GM19455 (cell line): ENCODE measurements at regions not wholly inside any gene's neighbourhood (a gene's known extent, or its start where the extent isn't known, plus 50 kb on each side); places are given as distances from the start of the nearest gene placed in this dataset.

ENCODE experiments used
- ATAC-seq: cut with Tn5 transposase; IDR thresholded peaks from one replicate; pipeline ENCODE4 v1.9.1; 2021; ENCODE audit not compliant: unreplicated experiment

DNA sequence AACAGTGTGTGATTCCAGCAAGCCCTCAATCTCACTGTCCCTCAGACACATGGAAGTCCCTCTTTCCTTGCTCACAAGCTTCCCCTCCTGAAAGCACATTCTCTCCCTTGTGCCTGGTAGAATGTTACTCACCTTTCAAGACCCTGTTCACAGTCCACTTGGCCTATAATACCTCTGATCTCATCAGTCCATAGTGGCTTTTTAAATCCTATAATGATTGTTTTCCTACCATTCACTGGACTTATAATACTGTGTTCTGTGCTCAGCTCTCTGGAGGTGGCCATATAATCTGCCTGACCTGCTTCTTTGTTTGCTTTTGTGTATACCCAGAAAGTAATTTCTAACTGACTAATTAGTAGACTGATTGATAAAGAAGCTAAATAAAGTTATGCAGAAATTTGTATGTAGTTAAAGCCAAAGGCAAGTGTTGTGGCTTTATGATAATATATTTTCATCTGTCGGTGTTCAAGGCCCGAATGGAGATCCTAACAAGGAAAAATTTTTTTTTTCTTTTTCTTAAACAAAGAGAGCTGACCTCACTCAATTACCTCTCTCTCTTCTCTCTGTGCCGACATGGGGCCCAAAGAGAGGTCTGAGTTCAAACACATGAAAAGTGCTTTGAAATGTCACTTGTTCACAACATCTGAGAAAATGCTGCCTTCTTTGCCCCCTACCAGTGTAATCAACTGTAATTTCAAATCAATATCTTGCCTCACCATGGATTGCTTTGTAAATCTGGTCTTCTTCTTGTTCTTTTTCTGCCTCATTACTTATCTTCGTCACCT lies 1033.0 kb upstream of the PIK3C3 start:
- ATAC-seq: no peak

GRCh38 chr18:40917056-40917455 lies 1038.0 kb upstream of the PIK3C3 start:
- ATAC-seq: no peak

DNA sequence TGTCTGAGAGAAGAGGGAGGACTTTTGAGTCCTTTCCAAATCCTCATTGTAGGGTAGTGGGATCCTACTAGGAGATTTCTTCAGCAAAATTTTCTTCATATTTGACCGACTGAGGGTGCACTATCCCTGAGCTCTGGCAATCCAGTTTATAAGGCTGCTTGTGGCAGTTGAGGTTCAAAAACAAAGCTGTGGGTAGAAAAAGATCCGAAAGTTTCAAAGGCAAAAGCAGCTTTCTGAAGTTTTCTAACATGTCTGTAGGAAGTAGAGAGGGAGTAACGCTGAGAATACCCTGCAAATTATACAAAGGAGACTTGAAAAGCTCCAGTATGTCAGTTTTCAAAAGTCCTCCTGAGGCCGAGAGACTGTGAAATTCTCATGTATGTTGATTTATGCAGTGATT lies 1039.3 kb upstream of the PIK3C3 start:
- ATAC-seq: no peak

GRCh38 chr18:40911582-40912254 lies 1043.3 kb upstream of the PIK3C3 start:
- no peak for ATAC-seq

- ATAC-seq: no peak
Observed at GRCh38 chr18:40911041-40911440, 1044.0 kb upstream of the PIK3C3 start.

DNA sequence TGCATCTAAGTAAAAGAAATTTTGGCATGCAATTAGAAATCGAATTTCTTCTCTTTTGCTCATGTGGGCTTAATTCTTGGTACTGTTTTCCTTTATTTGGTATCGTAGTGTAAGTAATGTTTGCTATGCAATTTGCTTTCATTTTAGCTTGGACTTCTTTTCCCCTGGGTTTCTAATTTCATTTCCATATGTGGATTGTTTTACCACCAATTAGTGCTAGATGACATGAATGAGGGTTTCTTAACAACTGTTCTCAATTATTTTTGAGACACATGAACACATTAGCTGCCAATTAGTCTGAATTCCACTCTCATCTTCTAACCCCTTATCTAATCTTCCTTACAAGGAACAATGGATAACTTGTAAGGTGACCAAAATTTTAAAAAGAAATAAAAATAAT lies 1047.2 kb upstream of the PIK3C3 start:
- ATAC-seq: no peak

- no peak for ATAC-seq
Observed at GRCh38 chr18:40904295-40904694, 1050.7 kb upstream of the PIK3C3 start.

DNA sequence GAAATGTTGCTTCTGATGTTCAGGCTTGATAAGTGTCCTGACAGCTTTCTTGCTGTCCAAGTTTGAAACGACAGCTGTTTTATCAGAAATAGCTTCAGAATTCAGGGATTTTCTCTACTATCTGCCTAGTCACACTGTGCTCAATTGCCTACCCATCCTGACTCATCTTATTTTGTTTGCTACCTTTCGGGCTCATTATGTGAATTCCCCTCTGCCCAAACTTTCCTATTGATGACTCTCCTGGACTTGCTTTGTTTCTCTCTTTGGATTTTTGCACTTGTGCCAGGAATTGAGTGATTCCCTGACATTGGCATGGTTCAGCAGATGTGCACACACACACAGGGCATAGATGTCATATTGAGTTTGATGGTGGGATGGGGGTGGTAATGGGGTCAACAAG lies 1052.6 kb upstream of the PIK3C3 start:
- no peak for ATAC-seq

GRCh38 chr18:40897884-40898283 lies 1057.2 kb upstream of the PIK3C3 start:
- no peak for ATAC-seq

DNA sequence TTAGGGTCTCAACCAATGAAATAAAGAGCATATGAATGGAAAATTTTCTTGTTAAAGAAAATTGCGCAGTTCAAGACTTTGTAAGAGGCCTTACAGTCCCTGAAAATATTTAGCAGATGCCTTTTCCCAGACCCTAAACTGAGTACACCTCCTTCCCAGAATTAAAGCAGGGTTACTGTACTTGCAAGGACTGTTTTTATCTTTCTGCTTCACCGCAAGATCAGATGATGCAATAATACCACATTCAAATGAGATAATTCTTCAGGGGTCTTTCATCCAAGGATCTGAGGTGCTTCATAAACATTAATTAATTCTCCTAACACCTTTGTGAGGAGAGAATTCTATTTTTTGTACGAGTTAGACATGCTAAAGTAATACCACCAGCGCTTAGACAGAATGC lies 1071.8 kb upstream of the PIK3C3 start:
- no peak for ATAC-seq

DNA sequence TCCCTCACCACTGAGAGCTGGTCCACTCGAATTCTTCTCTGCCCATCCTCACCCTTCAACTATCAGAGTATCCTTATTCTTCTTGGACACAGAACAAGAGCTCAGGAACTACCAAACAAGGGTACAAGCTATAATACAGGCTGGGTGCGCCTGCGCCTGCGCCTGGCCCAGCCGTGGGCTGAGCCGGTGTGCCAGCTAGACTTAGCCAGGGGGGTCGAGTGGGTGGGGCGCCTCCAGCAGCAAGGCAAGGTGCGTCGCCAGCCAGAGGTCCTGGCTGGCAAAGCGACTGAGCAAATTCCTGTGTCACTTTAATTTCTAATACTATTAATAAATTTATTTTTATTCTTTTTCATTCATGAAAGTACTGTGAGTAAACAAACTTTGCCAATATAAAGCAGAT lies 1072.6 kb upstream of the PIK3C3 start:
- no peak for ATAC-seq

DNA sequence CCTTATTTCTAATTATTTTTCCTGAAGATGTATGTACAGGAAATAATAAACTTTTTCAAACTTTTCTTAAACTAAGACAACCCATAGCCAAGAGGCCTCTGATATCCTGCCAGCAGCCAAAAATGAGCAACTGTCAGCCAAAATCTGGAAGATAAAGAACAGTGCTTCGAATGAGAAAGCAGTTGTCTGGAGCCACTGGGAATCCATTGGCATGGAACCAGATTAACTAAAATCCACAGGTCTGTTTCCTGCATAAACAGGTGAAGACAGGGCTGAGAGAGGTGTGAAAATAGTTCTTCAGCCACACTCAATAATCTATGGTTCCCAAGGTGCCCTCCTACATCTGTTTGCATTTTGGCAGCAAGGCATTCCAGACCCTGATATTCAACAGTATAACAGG lies 1076.7 kb upstream of the PIK3C3 start:
- ATAC-seq: no peak

DNA sequence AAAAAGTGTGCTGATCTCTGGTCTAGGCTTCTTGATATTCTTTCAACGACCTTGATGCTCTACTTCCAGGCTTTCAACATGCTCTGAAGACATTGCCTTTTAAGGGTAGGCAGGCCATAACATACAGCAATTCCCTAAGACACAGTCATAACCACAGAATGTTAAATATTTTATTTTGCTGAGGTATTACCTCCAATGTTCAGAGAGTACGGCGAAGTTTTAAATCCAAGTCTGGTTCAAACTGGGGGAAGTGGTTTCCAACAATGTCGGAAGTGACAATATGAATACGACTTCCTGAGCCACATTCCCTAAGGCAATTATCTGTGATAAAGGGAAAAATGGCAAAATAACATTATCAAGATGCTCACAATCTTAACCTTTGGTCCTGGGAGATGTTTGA lies 1077.9 kb upstream of the PIK3C3 start:
- no peak for ATAC-seq

DNA sequence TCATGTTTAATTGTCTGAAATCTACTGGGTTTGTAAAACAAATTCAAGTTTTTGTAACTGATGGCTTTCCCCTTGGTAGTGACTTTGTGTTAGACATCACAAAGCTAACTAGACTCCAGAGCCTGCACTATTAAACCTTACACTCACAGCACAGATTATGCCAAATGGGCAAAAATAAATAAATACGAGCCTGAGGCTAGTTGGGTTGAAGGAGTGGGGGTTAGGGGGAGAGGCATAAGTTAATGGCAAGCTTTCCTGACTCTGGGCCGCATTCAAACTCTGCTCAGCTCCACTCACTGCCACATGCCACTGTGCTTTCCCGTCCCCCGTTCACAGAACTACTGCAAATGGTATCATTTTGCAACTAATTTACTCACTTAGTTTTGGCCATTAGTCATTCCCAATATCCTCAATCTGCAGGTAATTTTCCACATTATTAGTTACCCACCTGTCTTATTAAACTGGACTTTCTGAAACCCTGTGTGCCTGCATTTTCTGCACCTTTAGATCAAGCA lies 1079.9 kb upstream of the PIK3C3 start:
- ATAC-seq: no peak

- ATAC-seq: no peak
Observed at GRCh38 chr18:40874233-40874632, 1080.8 kb upstream of the PIK3C3 start.

GRCh38 chr18:40868110-40868858 lies 1086.8 kb upstream of the PIK3C3 start:
- ATAC-seq: no peak

- no peak for ATAC-seq
Observed at GRCh38 chr18:40867459-40867858, 1087.6 kb upstream of the PIK3C3 start.

GRCh38 chr18:40866968-40867367 lies 1088.1 kb upstream of the PIK3C3 start:
- no peak for ATAC-seq

DNA sequence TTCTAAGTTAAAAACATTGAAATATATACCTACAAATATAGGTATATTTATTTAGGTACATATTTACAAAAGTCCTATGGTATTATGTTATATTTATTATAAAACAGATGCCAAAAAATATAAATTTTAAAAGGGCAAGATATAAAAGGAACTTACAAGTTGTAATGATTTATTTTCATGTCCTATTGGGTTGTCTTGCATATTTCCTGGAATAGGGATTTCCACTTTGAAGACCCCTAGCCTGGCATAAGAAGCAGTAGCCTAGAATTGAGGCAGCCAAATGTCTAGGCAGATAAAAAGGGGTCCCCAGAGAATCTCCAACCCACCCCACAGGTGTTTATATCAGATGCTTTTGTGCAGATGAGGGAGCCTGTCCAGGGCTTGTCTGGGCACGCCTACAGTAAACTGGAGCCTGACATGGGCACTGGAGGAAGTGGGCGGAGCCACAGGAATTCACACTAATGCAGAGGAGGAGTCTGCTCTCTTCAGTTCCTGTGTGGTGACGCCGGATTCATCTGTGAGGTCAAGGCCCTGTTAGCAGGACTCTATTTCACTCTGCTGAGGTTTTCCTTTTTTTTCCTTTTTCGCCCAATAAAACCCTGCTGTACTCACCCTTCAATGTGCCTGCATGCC lies 1088.9 kb upstream of the PIK3C3 start:
- no peak for ATAC-seq

GRCh38 chr18:40864846-40865245 lies 1090.2 kb upstream of the PIK3C3 start:
- no peak for ATAC-seq

GRCh38 chr18:40863801-40864200 lies 1091.2 kb upstream of the PIK3C3 start:
- ATAC-seq: no peak
